ENCODE measurements at regions not wholly inside any gene's neighbourhood (a gene's known extent, or its start where the extent isn't known, plus 50 kb on each side); places are given as distances from the start of the nearest gene placed in this dataset.

- TF ChIP-seq TAF1 (IDR thresholded peaks at IDR 0.05; ENCODE audit: low read depth, low read length): no peak
- no peak for TF ChIP-seq POLR2AphosphoS5 (IDR thresholded peaks at IDR 0.05; ENCODE audit: low read depth, low read length)
- no peak for TF ChIP-seq POLR2A (IDR thresholded peaks at IDR 0.05; ENCODE audit: low read depth, low read length)
These were observed 72.3 kb downstream of the CD164 start for GRCh38 chr6:109309917-109310316.

All from GM12891 (cell line).